ENCODE measurements at regions not wholly inside any gene's neighbourhood (a gene's known extent, or its start where the extent isn't known, plus 50 kb on each side); places are given as distances from the start of the nearest gene placed in this dataset.

GRCh38 chr3:7793786-7794185 is 707.8 kb upstream of the LMCD1 start:
- Histone ChIP-seq H3K4me3 (ENCODE audit: low read depth in 1 of 2, low read length in 2 of 2) (no peak overlapping the region), H3K4me1 (ENCODE audit: insufficient read depth, low read length) (no peaks in the 10 kb centered on the region), H3K36me3 (ENCODE audit: insufficient read depth, low read length) (no peaks in the 10 kb centered on the region)

GRCh38 chr3:7798276-7798675 is 703.3 kb upstream of the LMCD1 start:
- no peaks in the 10 kb centered on the region for H3K9me3 ChIP-seq (ENCODE audit: low read length)
- H3K9ac ChIP-seq (ENCODE audit: low read length), result no peak overlapping the region
- H3K36me3 ChIP-seq (ENCODE audit: insufficient read depth, low read length), result no peaks in the 10 kb centered on the region
- H3K27ac ChIP-seq (ENCODE audit: low read depth, low read length), result no peak overlapping the region
- H3K4me3 ChIP-seq (ENCODE audit: low read depth in 1 of 2, low read length in 2 of 2), result no peak overlapping the region
- no peaks in the 10 kb centered on the region for H3K27me3 ChIP-seq (ENCODE audit: control insufficient read depth in 1 of 2, insufficient read depth in 2 of 2, low read length in 2 of 2)
- no peaks in the 10 kb centered on the region for H3K4me1 ChIP-seq (ENCODE audit: insufficient read depth, low read length)

More at GRCh38 chr3:7793786-7794185, 707.8 kb upstream of the LMCD1 start:
- H3K9ac ChIP-seq (ENCODE audit: low read length), result no peak overlapping the region
- no peak overlapping the region for H3K27ac ChIP-seq (ENCODE audit: low read depth, low read length)
- H3K9me3 ChIP-seq (ENCODE audit: low read length), result no peaks in the 10 kb centered on the region
- no peaks in the 10 kb centered on the region for H3K27me3 ChIP-seq (ENCODE audit: control insufficient read depth in 1 of 2, insufficient read depth in 2 of 2, low read length in 2 of 2)

GRCh38 chr3:7800006-7800780 is 701.4 kb upstream of the LMCD1 start:
- Histone ChIP-seq H3K9ac (ENCODE audit: low read length) (no peak overlapping the region), H3K36me3 (ENCODE audit: insufficient read depth, low read length) (no peaks in the 10 kb centered on the region), H3K27me3 (ENCODE audit: control insufficient read depth in 1 of 2, insufficient read depth in 2 of 2, low read length in 2 of 2) (no peaks in the 10 kb centered on the region), H3K9me3 (ENCODE audit: low read length) (no peaks in the 10 kb centered on the region), H3K4me3 (ENCODE audit: low read depth in 1 of 2, low read length in 2 of 2) (no peak overlapping the region), H3K27ac (ENCODE audit: low read depth, low read length) (no peak overlapping the region), H3K4me1 (ENCODE audit: insufficient read depth, low read length) (no peaks in the 10 kb centered on the region)

GRCh38 chr3:7812490-7812889 is 689.1 kb upstream of the LMCD1 start:
- H3K36me3 ChIP-seq (ENCODE audit: insufficient read depth, low read length), result no peaks in the 10 kb centered on the region

GRCh38 chr3:7813365-7813764 is 688.3 kb upstream of the LMCD1 start:
- no peak overlapping the region for H3K9ac ChIP-seq (ENCODE audit: low read length)
- no peak overlapping the region for H3K27ac ChIP-seq (ENCODE audit: low read depth, low read length)
- H3K27me3 ChIP-seq (ENCODE audit: control insufficient read depth in 1 of 2, insufficient read depth in 2 of 2, low read length in 2 of 2), result no peaks in the 10 kb centered on the region
- no peak overlapping the region for H3K4me3 ChIP-seq (ENCODE audit: low read depth in 1 of 2, low read length in 2 of 2)
- H3K36me3 ChIP-seq (ENCODE audit: insufficient read depth, low read length), result no peaks in the 10 kb centered on the region
- no peaks in the 10 kb centered on the region for H3K4me1 ChIP-seq (ENCODE audit: insufficient read depth, low read length)
- H3K9me3 ChIP-seq (ENCODE audit: low read length), result no peaks in the 10 kb centered on the region

More at GRCh38 chr3:7812490-7812889, 689.1 kb upstream of the LMCD1 start:
- Histone ChIP-seq H3K4me3 (ENCODE audit: low read depth in 1 of 2, low read length in 2 of 2) (no peak overlapping the region), H3K9me3 (ENCODE audit: low read length) (no peaks in the 10 kb centered on the region), H3K9ac (ENCODE audit: low read length) (no peak overlapping the region), H3K27me3 (ENCODE audit: control insufficient read depth in 1 of 2, insufficient read depth in 2 of 2, low read length in 2 of 2) (no peaks in the 10 kb centered on the region), H3K4me1 (ENCODE audit: insufficient read depth, low read length) (no peaks in the 10 kb centered on the region), H3K27ac (ENCODE audit: low read depth, low read length) (no peak overlapping the region)

GRCh38 chr3:7817239-7817638 is 684.4 kb upstream of the LMCD1 start:
- no peaks in the 10 kb centered on the region for H3K9me3 ChIP-seq (ENCODE audit: low read length)
- no peak overlapping the region for H3K27ac ChIP-seq (ENCODE audit: low read depth, low read length)
- H3K36me3 ChIP-seq (ENCODE audit: insufficient read depth, low read length), result no peaks in the 10 kb centered on the region
- H3K9ac ChIP-seq (ENCODE audit: low read length), result no peak overlapping the region
- no peak overlapping the region for H3K4me3 ChIP-seq (ENCODE audit: low read depth in 1 of 2, low read length in 2 of 2)
- no peaks in the 10 kb centered on the region for H3K4me1 ChIP-seq (ENCODE audit: insufficient read depth, low read length)
- no peaks in the 10 kb centered on the region for H3K27me3 ChIP-seq (ENCODE audit: control insufficient read depth in 1 of 2, insufficient read depth in 2 of 2, low read length in 2 of 2)

- Histone ChIP-seq H3K27me3 (ENCODE audit: control insufficient read depth in 1 of 2, insufficient read depth in 2 of 2, low read length in 2 of 2) (no peaks in the 10 kb centered on the region), H3K4me1 (ENCODE audit: insufficient read depth, low read length) (no peaks in the 10 kb centered on the region), H3K36me3 (ENCODE audit: insufficient read depth, low read length) (no peaks in the 10 kb centered on the region), H3K27ac (ENCODE audit: low read depth, low read length) (no peak overlapping the region), H3K9ac (ENCODE audit: low read length) (no peak overlapping the region), H3K4me3 (ENCODE audit: low read depth in 1 of 2, low read length in 2 of 2) (no peak overlapping the region), H3K9me3 (ENCODE audit: low read length) (peaks cover 10% of the 10 kb centered on the region)
Observed at GRCh38 chr3:7820969-7821368, 680.7 kb upstream of the LMCD1 start.

GRCh38 chr3:7821858-7822257 is 679.8 kb upstream of the LMCD1 start:
- no peak overlapping the region for H3K27ac ChIP-seq (ENCODE audit: low read depth, low read length)
- H3K4me3 ChIP-seq (ENCODE audit: low read depth in 1 of 2, low read length in 2 of 2), result no peak overlapping the region
- H3K9ac ChIP-seq (ENCODE audit: low read length), result no peak overlapping the region
- no peaks in the 10 kb centered on the region for H3K36me3 ChIP-seq (ENCODE audit: insufficient read depth, low read length)
- H3K4me1 ChIP-seq (ENCODE audit: insufficient read depth, low read length), result no peaks in the 10 kb centered on the region
- H3K27me3 ChIP-seq (ENCODE audit: control insufficient read depth in 1 of 2, insufficient read depth in 2 of 2, low read length in 2 of 2), result no peaks in the 10 kb centered on the region
- peaks cover 10% of the 10 kb centered on the region for H3K9me3 ChIP-seq (ENCODE audit: low read length)

- Histone ChIP-seq H3K27me3 (ENCODE audit: control insufficient read depth in 1 of 2, insufficient read depth in 2 of 2, low read length in 2 of 2) (no peaks in the 10 kb centered on the region), H3K9ac (ENCODE audit: low read length) (no peak overlapping the region), H3K4me1 (ENCODE audit: insufficient read depth, low read length) (peaks cover 7% of the 10 kb centered on the region), H3K36me3 (ENCODE audit: insufficient read depth, low read length) (no peaks in the 10 kb centered on the region), H3K27ac (ENCODE audit: low read depth, low read length) (no peak overlapping the region), H3K9me3 (ENCODE audit: low read length) (no peaks in the 10 kb centered on the region), H3K4me3 (ENCODE audit: low read depth in 1 of 2, low read length in 2 of 2) (no peak overlapping the region)
Observed at GRCh38 chr3:7841451-7841850, 660.2 kb upstream of the LMCD1 start.

GRCh38 chr3:7843441-7843840 is 658.2 kb upstream of the LMCD1 start:
- Histone ChIP-seq H3K36me3 (ENCODE audit: insufficient read depth, low read length) (no peaks in the 10 kb centered on the region), H3K27me3 (ENCODE audit: control insufficient read depth in 1 of 2, insufficient read depth in 2 of 2, low read length in 2 of 2) (no peaks in the 10 kb centered on the region), H3K27ac (ENCODE audit: low read depth, low read length) (no peak overlapping the region), H3K4me1 (ENCODE audit: insufficient read depth, low read length) (peaks cover 7% of the 10 kb centered on the region), H3K4me3 (ENCODE audit: low read depth in 1 of 2, low read length in 2 of 2) (no peak overlapping the region), H3K9me3 (ENCODE audit: low read length) (no peaks in the 10 kb centered on the region), H3K9ac (ENCODE audit: low read length) (no peak overlapping the region)

- Histone ChIP-seq H3K27me3 (ENCODE audit: control insufficient read depth in 1 of 2, insufficient read depth in 2 of 2, low read length in 2 of 2) (no peaks in the 10 kb centered on the region), H3K9me3 (ENCODE audit: low read length) (no peaks in the 10 kb centered on the region), H3K27ac (ENCODE audit: low read depth, low read length) (no peak overlapping the region), H3K36me3 (ENCODE audit: insufficient read depth, low read length) (no peaks in the 10 kb centered on the region), H3K4me3 (ENCODE audit: low read depth in 1 of 2, low read length in 2 of 2) (no peak overlapping the region), H3K4me1 (ENCODE audit: insufficient read depth, low read length) (peaks cover 7% of the 10 kb centered on the region), H3K9ac (ENCODE audit: low read length) (no peak overlapping the region)
Observed at GRCh38 chr3:7847021-7847420, 654.6 kb upstream of the LMCD1 start.

- no peaks in the 10 kb centered on the region for H3K9me3 ChIP-seq (ENCODE audit: low read length)
- no peak overlapping the region for H3K4me3 ChIP-seq (ENCODE audit: low read depth in 1 of 2, low read length in 2 of 2)
- H3K36me3 ChIP-seq (ENCODE audit: insufficient read depth, low read length), result no peaks in the 10 kb centered on the region
- H3K4me1 ChIP-seq (ENCODE audit: insufficient read depth, low read length), result peaks cover 7% of the 10 kb centered on the region
- no peaks in the 10 kb centered on the region for H3K27me3 ChIP-seq (ENCODE audit: control insufficient read depth in 1 of 2, insufficient read depth in 2 of 2, low read length in 2 of 2)
- H3K9ac ChIP-seq (ENCODE audit: low read length), result no peak overlapping the region
- no peak overlapping the region for H3K27ac ChIP-seq (ENCODE audit: low read depth, low read length)
Observed at GRCh38 chr3:7847521-7847920, 654.1 kb upstream of the LMCD1 start.
